Neuronal stem cell (in vitro differentiated cells): ENCODE measurements at regions not wholly inside any gene's neighbourhood (a gene's known extent, or its start where the extent isn't known, plus 50 kb on each side); places are given as distances from the start of the nearest gene placed in this dataset.

Experiments used
- DNase-seq: peaks from one replicate; pipeline ENCODE4 v3.0.0-alpha.2; 2013; ENCODE audit warnings: low spot score
- H2AFZ ChIP-seq: one replicate; pipeline ENCODE4 v1.6.1; 2013; ENCODE audit warnings: mild to moderate bottlenecking, low read length, inconsistent platforms
- H2AK5ac ChIP-seq: 2 replicates; pipeline ENCODE4 v1.6.1; 2013; ENCODE audit warnings: low read depth, mild to moderate bottlenecking, inconsistent platforms, low read length, moderate library complexity, mixed read lengths
- H2BK120ac ChIP-seq: 2 replicates; pipeline ENCODE4 v1.6.1; 2013; ENCODE audit warnings: low read depth, mild to moderate bottlenecking, inconsistent platforms, low read length, moderate library complexity, mixed read lengths
- H2BK12ac ChIP-seq: one replicate; pipeline ENCODE4 v1.6.1; 2013; ENCODE audit warnings: low read length, inconsistent platforms
- H2BK15ac ChIP-seq: 2 replicates; pipeline ENCODE4 v1.6.1; 2013; ENCODE audit warnings: mild to moderate bottlenecking, low read length, inconsistent platforms, mixed read lengths
- H2BK5ac ChIP-seq: one replicate; pipeline ENCODE4 v1.6.1; 2013; ENCODE audit warnings: inconsistent platforms, mild to moderate bottlenecking, low read length, moderate library complexity
- H3K14ac ChIP-seq: one replicate; pipeline ENCODE4 v1.6.1; 2013; ENCODE audit warnings: low read length, inconsistent platforms
- H3K18ac ChIP-seq: 2 replicates; pipeline ENCODE4 v1.6.1; 2013; ENCODE audit warnings: low read length, inconsistent platforms
- H3K23ac ChIP-seq: 2 replicates; pipeline ENCODE4 v1.6.1; 2013; ENCODE audit warnings: low read depth, mild to moderate bottlenecking, mixed read lengths, low read length, inconsistent platforms; ENCODE audit not compliant: poor library complexity
- H3K27ac ChIP-seq: replicated peaks from 3 replicates; pipeline ENCODE4 v1.5.1; 2013; ENCODE audit warnings: low read length, inconsistent platforms
- H3K27me3 ChIP-seq, 3 experiments: 2 replicates each; pipeline ENCODE4 v1.6.1; 2013; ENCODE audit warnings: low read length in 3 of 3, mild to moderate bottlenecking in 2 of 3, inconsistent platforms in 1 of 3, low read depth in 1 of 3, mixed read lengths in 1 of 3, moderate library complexity in 1 of 3; ENCODE audit not compliant: control insufficient read depth in 3 of 3, insufficient read depth in 3 of 3
- H3K36me3 ChIP-seq, 2 donors: replicated peaks in 1 of 2; 2 replicates each; pipeline ENCODE4 v1.6.1; 2013; ENCODE audit warnings: low read length in 2 of 2; ENCODE audit not compliant: control insufficient read depth in 2 of 2, insufficient read depth in 2 of 2
- H3K4ac ChIP-seq: 2 replicates; pipeline ENCODE4 v1.6.1; 2013; ENCODE audit warnings: inconsistent platforms, mild to moderate bottlenecking, low read length, moderate library complexity
- H3K4me1 ChIP-seq, 2 donors: 1 replicate in 1 of 2; 2 replicates in 1 of 2; pipeline ENCODE4 v1.6.1; 2013; ENCODE audit warnings: low read length in 2 of 2, low read depth in 1 of 2; ENCODE audit not compliant: control insufficient read depth in 2 of 2, insufficient read depth in 1 of 2
- H3K4me2 ChIP-seq: one replicate; pipeline ENCODE4 v1.6.1; 2013; ENCODE audit warnings: mild to moderate bottlenecking, low read length, inconsistent platforms; ENCODE audit not compliant: insufficient read depth, poor library complexity, severe bottlenecking
- H3K4me3 ChIP-seq, 2 donors: 2 replicates each; pipeline ENCODE4 v1.5.1; 2013; ENCODE audit warnings: low read length in 2 of 2, mild to moderate bottlenecking in 2 of 2, inconsistent platforms in 1 of 2, moderate library complexity in 1 of 2
- H3K79me1 ChIP-seq: one replicate; pipeline ENCODE4 v1.6.1; 2013; ENCODE audit warnings: low read depth, mild to moderate bottlenecking, inconsistent platforms, low read length, moderate library complexity
- H3K9ac ChIP-seq: one replicate; pipeline ENCODE4 v1.6.1; 2013; ENCODE audit warnings: mild to moderate bottlenecking, low read depth, low read length, inconsistent platforms; ENCODE audit not compliant: poor library complexity
- H3K9me3 ChIP-seq, 2 donors: replicated peaks in 1 of 2; 2 replicates each; pipeline versions ENCODE3 to v1.6.1; 2013; ENCODE audit warnings: low read length in 2 of 2, mild to moderate bottlenecking in 2 of 2, inconsistent platforms in 1 of 2, low read depth in 1 of 2, mixed read lengths in 1 of 2, moderate library complexity in 1 of 2; ENCODE audit not compliant: control insufficient read depth in 2 of 2, insufficient read depth in 1 of 2
- H4K8ac ChIP-seq: one replicate; pipeline ENCODE4 v1.6.1; 2013; ENCODE audit warnings: low read depth, mild to moderate bottlenecking, inconsistent platforms, low read length, moderate library complexity
- H4K91ac ChIP-seq: one replicate; pipeline ENCODE4 v1.6.1; 2013; ENCODE audit warnings: low read length, low read depth, mild to moderate bottlenecking, inconsistent platforms; ENCODE audit not compliant: poor library complexity
- WGBS, 2 donors: extraction: QIAGEN DNeasy Blood & Tissue Kit; methylation state at CpG; one replicate each; pipeline ENCODE4 v1.1.7; 2013; ENCODE audit warnings: missing lambda C conversion rate in 2 of 2, mixed read lengths in 1 of 2; ENCODE audit not compliant: insufficient read length in 2 of 2, insufficient replicate concordance in 1 of 2; ENCODE audit errors: extremely low coverage in 2 of 2; 5-methylcytosine and 5-hydroxymethylcytosine counted together

DNA sequence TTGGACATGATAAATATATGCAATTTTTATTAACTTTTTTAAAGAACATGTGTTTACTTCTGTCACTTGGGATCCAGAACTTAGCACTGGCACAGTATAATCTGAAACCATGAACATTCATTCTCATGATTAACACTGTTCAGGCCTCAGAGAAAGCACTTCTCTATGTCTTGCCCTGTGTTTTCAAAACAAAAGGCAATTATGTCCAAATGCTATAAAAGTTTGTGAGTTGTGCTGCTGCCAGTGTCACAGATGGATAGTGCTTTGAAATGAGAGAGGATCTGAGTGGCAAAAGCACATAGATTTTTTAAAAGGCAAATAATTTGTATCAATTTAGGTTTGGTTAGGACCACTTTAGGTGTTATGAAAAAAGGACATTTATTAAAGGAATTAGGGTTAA, 470.5 kb upstream of the FAM98A start:
- Histone ChIP-seq H3K79me1 (no peaks in the 10 kb centered on the region), H3K9ac (no peak overlapping the region), H2BK12ac (no peak overlapping the region), H2AK5ac (no peak overlapping the region), H3K9me3 (peaks cover 0 to 6% of the 10 kb centered on the region in 2 donors), H3K27ac (no peak overlapping the region), H3K4me1 (no peaks in the 10 kb centered on the region), H4K8ac (no peak overlapping the region), H4K91ac (no peak overlapping the region), H3K18ac (no peak overlapping the region), H3K4ac (no peak overlapping the region), H3K23ac (no peak overlapping the region), H3K36me3 (no peaks in the 10 kb centered on the region), H2BK15ac (no peak overlapping the region), H2AFZ (no peak overlapping the region), H2BK120ac (no peak overlapping the region), H3K4me3 (no peak overlapping the region), H3K14ac (no peak overlapping the region), H2BK5ac (no peak overlapping the region), H3K4me2 (no peak overlapping the region), H3K27me3 (no peaks in the 10 kb centered on the region)
- DNase-seq: no peak

GRCh38 chr2:34050413-34050812, 451.3 kb upstream of the FAM98A start:
- Histone ChIP-seq H2AK5ac (no peak overlapping the region), H3K4me1 (no peaks in the 10 kb centered on the region), H3K9ac (no peak overlapping the region), H3K14ac (no peak overlapping the region), H2BK15ac (no peak overlapping the region), H3K23ac (no peak overlapping the region), H3K9me3 (no peaks in the 10 kb centered on the region), H3K27ac (no peak overlapping the region), H3K4me3 (no peak overlapping the region), H4K8ac (no peak overlapping the region), H2BK12ac (no peak overlapping the region), H4K91ac (no peak overlapping the region), H3K79me1 (no peaks in the 10 kb centered on the region), H3K36me3 (no peaks in the 10 kb centered on the region), H2BK5ac (no peak overlapping the region), H3K4me2 (no peak overlapping the region), H3K18ac (no peak overlapping the region), H2AFZ (no peak overlapping the region), H2BK120ac (no peak overlapping the region), H3K4ac (no peak overlapping the region), H3K27me3 (no peaks in the 10 kb centered on the region)
- no peak for DNase-seq

GRCh38 chr2:34045101-34045655, 446.1 kb upstream of the FAM98A start:
- H3K23ac ChIP-seq: no peak overlapping the region
- no peak overlapping the region for H2BK15ac ChIP-seq

DNA sequence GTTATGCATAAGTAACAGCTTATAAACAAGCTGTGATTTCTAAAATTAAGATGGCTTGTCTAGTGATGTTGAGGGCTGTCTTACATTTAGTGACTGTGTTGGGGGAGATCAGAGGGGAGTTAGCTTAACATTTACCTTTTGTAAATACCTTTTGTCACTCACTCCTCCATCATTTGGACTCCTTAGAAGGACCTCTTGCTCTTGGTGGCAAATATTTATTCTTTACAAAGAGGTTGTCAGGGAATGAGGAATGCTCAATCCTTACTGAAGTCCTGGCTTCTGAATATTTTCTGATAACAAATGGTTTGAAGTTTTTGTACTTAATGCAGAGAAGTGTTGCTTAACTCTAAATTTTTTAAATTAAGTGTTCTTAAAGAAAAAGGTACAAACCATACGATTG, 438.8 kb upstream of the FAM98A start:
- H3K79me1 ChIP-seq: no peaks in the 10 kb centered on the region
- H3K4ac ChIP-seq: no peak overlapping the region
- H2AK5ac ChIP-seq: no peak overlapping the region
- WGBS, 2 donors: no CpG with 5 or more reads among the region's 1 CpG
- H3K18ac ChIP-seq: no peak overlapping the region
- no peaks in the 10 kb centered on the region for H3K27me3 ChIP-seq
- no peak overlapping the region for H3K4me3 ChIP-seq
- H3K9ac ChIP-seq: no peak overlapping the region
- no peak overlapping the region for H3K23ac ChIP-seq
- no peak overlapping the region for H2AFZ ChIP-seq
- H3K27ac ChIP-seq: no peak overlapping the region
- no peak overlapping the region for H4K8ac ChIP-seq
- peaks cover 0 to 1% of the 10 kb centered on the region in 2 donors for H3K9me3 ChIP-seq
- H4K91ac ChIP-seq: no peak overlapping the region
- no peak overlapping the region for H2BK15ac ChIP-seq
- DNase-seq: no peak
- H2BK12ac ChIP-seq: no peak overlapping the region
- H3K36me3 ChIP-seq: peaks cover 0 to 2% of the 10 kb centered on the region in 2 donors
- H3K4me2 ChIP-seq: no peak overlapping the region
- no peak overlapping the region for H2BK5ac ChIP-seq
- H3K4me1 ChIP-seq: peaks cover 0 to 1% of the 10 kb centered on the region in 2 donors
- no peak overlapping the region for H2BK120ac ChIP-seq
- no peak overlapping the region for H3K14ac ChIP-seq

More at GRCh38 chr2:34045101-34045655, 446.1 kb upstream of the FAM98A start:
- H3K4me3 ChIP-seq: no peak overlapping the region
- H3K4me2 ChIP-seq: no peak overlapping the region
- no peak overlapping the region for H3K4ac ChIP-seq
- H2BK5ac ChIP-seq: no peak overlapping the region
- no CpG with 5 or more reads among the region's 5 CpGs for WGBS, 2 donors
- H3K36me3 ChIP-seq: no peaks in the 10 kb centered on the region
- H2AFZ ChIP-seq: no peak overlapping the region
- H2BK12ac ChIP-seq: no peak overlapping the region
- H3K4me1 ChIP-seq: no peaks in the 10 kb centered on the region
- H3K18ac ChIP-seq: no peak overlapping the region
- H4K8ac ChIP-seq: no peak overlapping the region
- no peak overlapping the region for H2AK5ac ChIP-seq
- no peaks in the 10 kb centered on the region for H3K27me3 ChIP-seq
- H3K27ac ChIP-seq: no peak overlapping the region
- no peaks in the 10 kb centered on the region for H3K79me1 ChIP-seq
- H4K91ac ChIP-seq: no peak overlapping the region
- DNase-seq: no peak
- no peaks in the 10 kb centered on the region for H3K9me3 ChIP-seq
- no peak overlapping the region for H3K14ac ChIP-seq
- H3K9ac ChIP-seq: no peak overlapping the region
- H2BK120ac ChIP-seq: no peak overlapping the region
